ENCODE measurements at regions not wholly inside any gene's neighbourhood (a gene's known extent, or its start where the extent isn't known, plus 50 kb on each side); places are given as distances from the start of the nearest gene placed in this dataset.

DNA sequence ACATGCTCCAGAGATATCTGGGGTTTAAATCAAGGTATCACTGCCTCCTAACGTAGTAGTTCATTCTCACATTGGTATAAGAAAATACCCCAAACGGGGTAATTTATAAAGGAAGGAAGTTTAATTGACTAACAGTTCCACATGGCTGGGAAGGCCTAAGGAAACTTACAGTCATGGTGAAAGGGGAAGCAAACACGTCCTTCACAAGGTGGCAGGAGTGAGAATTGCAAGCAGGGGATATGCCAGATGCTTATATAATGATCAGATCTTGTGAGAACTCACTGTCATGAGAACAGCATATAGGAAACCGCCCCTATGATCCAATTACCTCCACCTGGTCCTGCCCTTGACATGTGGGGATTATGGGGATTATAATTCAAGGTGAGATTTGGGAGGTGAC, 1280.2 kb upstream of the C9orf72 start:
- Mint-ChIP-seq H3K27ac (ENCODE audit: unreplicated experiment) (no peak overlapping the region), H3K36me3 (ENCODE audit: insufficient read depth, unreplicated experiment) (no peaks in the 10 kb centered on the region), H3K4me3 (ENCODE audit: unreplicated experiment) (no peak overlapping the region), H3K9me3 (ENCODE audit: unreplicated experiment) (no peaks in the 10 kb centered on the region), H3K4me1 (ENCODE audit: low read depth, unreplicated experiment) (no peaks in the 10 kb centered on the region), H3K27me3 (ENCODE audit: insufficient read depth, unreplicated experiment) (peaks cover 3% of the 10 kb centered on the region)
- TF ChIP-seq CTCF (IDR thresholded peaks at IDR 0.05; ENCODE audit: insufficient read depth in 1 of 2, low read depth in 1 of 2, low read length in 1 of 2, severe bottlenecking in 1 of 2, unreplicated experiment in 1 of 2) = no peak
- Histone ChIP-seq H3K36me3 (ENCODE audit: control insufficient read depth, insufficient read depth, low read length) (no peaks in the 10 kb centered on the region), H3K4me3 (ENCODE audit: low read depth, low read length) (no peak overlapping the region), H3K27me3 (replicated peaks; ENCODE audit: control insufficient read depth, insufficient read depth, low read length) (no peaks in the 10 kb centered on the region), H3K4me1 (no peaks in the 10 kb centered on the region), H3K9me3 (no peaks in the 10 kb centered on the region)
- intact Hi-C loops (cut with micrococcal nuclease; ENCODE audit: unreplicated experiment) = no loop called here
- DNase-seq = no peak
- no TSS peak for BruUV-seq (replicated peaks)
- CTCF ChIA-PET = no interaction called here
- POLR2A ChIA-PET = no interaction called here

GRCh38 chr9:28866951-28867350, 1293.7 kb upstream of the C9orf72 start:
- Histone ChIP-seq H3K4me1 (no peaks in the 10 kb centered on the region), H3K9me3 (no peaks in the 10 kb centered on the region), H3K27me3 (replicated peaks; ENCODE audit: control insufficient read depth, insufficient read depth, low read length) (no peaks in the 10 kb centered on the region), H3K36me3 (ENCODE audit: control insufficient read depth, insufficient read depth, low read length) (no peaks in the 10 kb centered on the region), H3K4me3 (ENCODE audit: low read depth, low read length) (no peak overlapping the region)
- no peaks in the 10 kb centered on the region for H3K36me3 Mint-ChIP-seq (ENCODE audit: insufficient read depth, unreplicated experiment)
- H3K27ac Mint-ChIP-seq (ENCODE audit: unreplicated experiment) = no peak overlapping the region
- ChIA-PET POLR2A (no interaction called here), CTCF (no interaction called here)
- DNase-seq = no peak
- intact Hi-C loops (cut with micrococcal nuclease; ENCODE audit: unreplicated experiment) = no loop called here
- no peaks in the 10 kb centered on the region for H3K9me3 Mint-ChIP-seq (ENCODE audit: unreplicated experiment)
- TF ChIP-seq CTCF (IDR thresholded peaks at IDR 0.05; ENCODE audit: insufficient read depth in 1 of 2, low read depth in 1 of 2, low read length in 1 of 2, severe bottlenecking in 1 of 2, unreplicated experiment in 1 of 2) = no peak
- no peak overlapping the region for H3K4me3 Mint-ChIP-seq (ENCODE audit: unreplicated experiment)
- BruUV-seq (replicated peaks) = no TSS peak
- peaks cover 3% of the 10 kb centered on the region for H3K27me3 Mint-ChIP-seq (ENCODE audit: insufficient read depth, unreplicated experiment)
- no peaks in the 10 kb centered on the region for H3K4me1 Mint-ChIP-seq (ENCODE audit: low read depth, unreplicated experiment)

- intact Hi-C loops (cut with micrococcal nuclease; ENCODE audit: unreplicated experiment) = no loop called here
- H3K27me3 ChIP-seq (replicated peaks; ENCODE audit: control insufficient read depth, insufficient read depth, low read length) = no peaks in the 10 kb centered on the region
- no peaks in the 10 kb centered on the region for H3K9me3 ChIP-seq
- no peak for DNase-seq
- Mint-ChIP-seq H3K27ac (ENCODE audit: unreplicated experiment) (no peak overlapping the region), H3K36me3 (ENCODE audit: insufficient read depth, unreplicated experiment) (no peaks in the 10 kb centered on the region), H3K4me1 (ENCODE audit: low read depth, unreplicated experiment) (no peaks in the 10 kb centered on the region), H3K9me3 (ENCODE audit: unreplicated experiment) (no peaks in the 10 kb centered on the region), H3K4me3 (ENCODE audit: unreplicated experiment) (no peak overlapping the region), H3K27me3 (ENCODE audit: insufficient read depth, unreplicated experiment) (peaks cover 3% of the 10 kb centered on the region)
- BruUV-seq (replicated peaks) = no TSS peak
- no peak for TF ChIP-seq CTCF (IDR thresholded peaks at IDR 0.05; ENCODE audit: insufficient read depth in 1 of 2, low read depth in 1 of 2, low read length in 1 of 2, severe bottlenecking in 1 of 2, unreplicated experiment in 1 of 2)
- ChIA-PET POLR2A (no interaction called here), CTCF (no interaction called here)
- no peak overlapping the region for H3K4me3 ChIP-seq (ENCODE audit: low read depth, low read length)
- H3K36me3 ChIP-seq (ENCODE audit: control insufficient read depth, insufficient read depth, low read length) = no peaks in the 10 kb centered on the region
- H3K4me1 ChIP-seq = no peaks in the 10 kb centered on the region
Observed at GRCh38 chr9:28868228-28868990, 1295.1 kb upstream of the C9orf72 start.
